ENCODE measurements at regions not wholly inside any gene's neighbourhood (a gene's known extent, or its start where the extent isn't known, plus 50 kb on each side); places are given as distances from the start of the nearest gene placed in this dataset.

- CTCF ChIA-PET: no interaction called here
- H3K4me3 Mint-ChIP-seq: no peak overlapping the region
- H3K4me1 Mint-ChIP-seq: no peaks in the 10 kb centered on the region
- no peak for DNase-seq
- peaks cover 15% of the 10 kb centered on the region for H3K27me3 Mint-ChIP-seq
- H3K9me3 Mint-ChIP-seq: no peaks in the 10 kb centered on the region
- no peak overlapping the region for H3K27ac Mint-ChIP-seq
- H3K36me3 Mint-ChIP-seq: no peaks in the 10 kb centered on the region
These were observed 135.5 kb upstream of the SORCS3 start for GRCh38 chr10:104505521-104506042.

- H3K4me3 Mint-ChIP-seq: no peak overlapping the region
- H3K9me3 Mint-ChIP-seq: no peaks in the 10 kb centered on the region
- H3K27ac Mint-ChIP-seq: no peak overlapping the region
- DNase-seq: no peak
- CTCF ChIA-PET: no interaction called here
- no peaks in the 10 kb centered on the region for H3K36me3 Mint-ChIP-seq
- no peaks in the 10 kb centered on the region for H3K4me1 Mint-ChIP-seq
- peaks cover 5% of the 10 kb centered on the region for H3K27me3 Mint-ChIP-seq
These were observed 131.1 kb upstream of the SORCS3 start for GRCh38 chr10:104509981-104510380.

GRCh38 chr10:104510644-104511043 lies 130.4 kb upstream of the SORCS3 start:
- Mint-ChIP-seq H3K4me3 (no peak overlapping the region), H3K27me3 (peaks cover 5% of the 10 kb centered on the region), H3K27ac (no peak overlapping the region), H3K9me3 (no peaks in the 10 kb centered on the region), H3K36me3 (no peaks in the 10 kb centered on the region), H3K4me1 (no peaks in the 10 kb centered on the region)
- no peak for DNase-seq
- CTCF ChIA-PET: no interaction called here

DNA sequence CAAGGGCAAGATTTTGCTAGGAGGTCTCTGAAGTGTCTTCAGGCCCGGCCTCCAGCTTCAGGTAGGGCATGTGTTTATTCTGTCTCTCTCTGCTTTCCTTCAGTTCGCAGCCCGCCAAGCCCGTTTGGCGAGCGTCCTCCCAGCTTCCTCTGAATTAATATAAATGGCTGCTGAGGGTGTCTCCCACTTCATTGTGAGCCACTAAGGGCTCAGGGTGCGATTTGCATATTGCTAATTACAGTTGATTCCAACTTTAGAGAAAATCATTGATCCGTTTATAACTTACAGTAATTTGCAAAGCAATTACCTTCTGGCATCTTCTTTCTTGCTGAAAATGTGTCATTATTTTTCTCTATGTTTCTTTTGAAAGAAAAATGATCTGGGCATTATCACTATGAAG lies 128.3 kb upstream of the SORCS3 start:
- no peak for DNase-seq
- CTCF ChIA-PET: no interaction called here
- Mint-ChIP-seq H3K9me3 (no peaks in the 10 kb centered on the region), H3K27me3 (peaks cover 5% of the 10 kb centered on the region), H3K4me1 (no peaks in the 10 kb centered on the region), H3K27ac (no peak overlapping the region), H3K4me3 (no peak overlapping the region), H3K36me3 (no peaks in the 10 kb centered on the region)

DNA sequence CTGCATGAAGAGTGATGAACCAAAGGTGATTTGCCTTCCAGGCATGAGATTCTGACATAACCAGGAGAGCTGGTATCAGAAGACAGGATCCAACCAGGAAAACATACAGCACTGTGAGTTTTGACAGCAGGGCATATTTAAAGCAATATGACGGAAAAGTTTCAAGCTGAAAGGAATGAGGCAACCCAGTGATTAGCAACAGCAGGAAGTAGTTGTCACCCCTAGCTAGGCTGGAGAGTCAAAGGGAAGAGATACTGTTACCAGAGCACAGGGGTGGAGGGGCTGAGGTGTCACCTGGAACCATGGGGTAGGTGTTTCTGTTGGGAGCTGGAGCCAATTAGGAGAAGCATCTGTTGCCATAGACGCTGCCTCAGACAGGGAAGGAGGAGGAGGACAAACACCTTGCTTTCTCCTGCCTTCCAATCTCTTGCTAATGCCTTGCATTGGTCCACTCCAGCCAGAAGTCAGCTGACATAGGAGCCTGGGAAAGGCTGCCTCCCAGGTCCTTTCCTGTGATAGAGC lies 125.4 kb upstream of the SORCS3 start:
- CTCF ChIA-PET: interaction anchor here (0.6 kb wide), 1 partner anchor 770 kb away, joined by 4 read pairs; no protein-coding TSS in a partner anchor
- no peak overlapping the region for H3K4me3 Mint-ChIP-seq
- H3K9me3 Mint-ChIP-seq: no peaks in the 10 kb centered on the region
- no peaks in the 10 kb centered on the region for H3K4me1 Mint-ChIP-seq
- DNase-seq: no peak
- H3K36me3 Mint-ChIP-seq: no peaks in the 10 kb centered on the region
- no peak overlapping the region for H3K27ac Mint-ChIP-seq
- H3K27me3 Mint-ChIP-seq: peaks cover 4% of the 10 kb centered on the region

GRCh38 chr10:104516986-104517385 lies 124.1 kb upstream of the SORCS3 start:
- no peaks in the 10 kb centered on the region for H3K9me3 Mint-ChIP-seq
- no peak overlapping the region for H3K4me3 Mint-ChIP-seq
- H3K27me3 Mint-ChIP-seq: peaks cover 16% of the 10 kb centered on the region
- no peaks in the 10 kb centered on the region for H3K36me3 Mint-ChIP-seq
- H3K27ac Mint-ChIP-seq: no peak overlapping the region
- no peak for DNase-seq
- no peaks in the 10 kb centered on the region for H3K4me1 Mint-ChIP-seq
- CTCF ChIA-PET: no interaction called here

- peaks cover 22% of the 10 kb centered on the region for H3K27me3 Mint-ChIP-seq
- CTCF ChIA-PET: no interaction called here
- no peak for DNase-seq
- H3K27ac Mint-ChIP-seq: no peak overlapping the region
- no peaks in the 10 kb centered on the region for H3K36me3 Mint-ChIP-seq
- H3K4me1 Mint-ChIP-seq: no peaks in the 10 kb centered on the region
- H3K4me3 Mint-ChIP-seq: no peak overlapping the region
- H3K9me3 Mint-ChIP-seq: no peaks in the 10 kb centered on the region
These were observed 123.1 kb upstream of the SORCS3 start for GRCh38 chr10:104517946-104518345.

DNA sequence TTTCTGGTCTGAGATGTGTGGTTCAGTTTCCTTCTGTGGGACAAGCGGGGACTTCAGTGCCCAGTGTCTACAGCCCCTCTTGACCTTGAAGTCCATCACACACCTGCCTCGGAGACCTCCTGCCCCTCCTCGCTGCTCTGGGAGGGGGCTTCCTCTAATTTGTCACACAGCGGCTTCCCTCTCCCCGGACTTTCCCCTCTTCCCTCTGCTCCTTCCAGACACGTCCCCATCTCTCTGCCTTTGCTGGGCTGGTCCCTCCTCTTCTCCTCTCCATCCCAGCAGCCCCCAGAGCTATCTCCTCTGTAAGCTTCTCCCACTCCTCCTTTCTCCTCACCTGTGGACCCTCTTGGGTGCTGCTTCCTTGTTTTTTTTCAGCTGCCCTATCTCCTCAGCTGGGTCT lies 122.2 kb upstream of the SORCS3 start:
- no peak overlapping the region for H3K27ac Mint-ChIP-seq
- no peaks in the 10 kb centered on the region for H3K4me1 Mint-ChIP-seq
- H3K4me3 Mint-ChIP-seq: no peak overlapping the region
- CTCF ChIA-PET: no interaction called here
- H3K9me3 Mint-ChIP-seq: no peaks in the 10 kb centered on the region
- DNase-seq: no peak
- peaks cover 22% of the 10 kb centered on the region for H3K27me3 Mint-ChIP-seq
- no peaks in the 10 kb centered on the region for H3K36me3 Mint-ChIP-seq

DNA sequence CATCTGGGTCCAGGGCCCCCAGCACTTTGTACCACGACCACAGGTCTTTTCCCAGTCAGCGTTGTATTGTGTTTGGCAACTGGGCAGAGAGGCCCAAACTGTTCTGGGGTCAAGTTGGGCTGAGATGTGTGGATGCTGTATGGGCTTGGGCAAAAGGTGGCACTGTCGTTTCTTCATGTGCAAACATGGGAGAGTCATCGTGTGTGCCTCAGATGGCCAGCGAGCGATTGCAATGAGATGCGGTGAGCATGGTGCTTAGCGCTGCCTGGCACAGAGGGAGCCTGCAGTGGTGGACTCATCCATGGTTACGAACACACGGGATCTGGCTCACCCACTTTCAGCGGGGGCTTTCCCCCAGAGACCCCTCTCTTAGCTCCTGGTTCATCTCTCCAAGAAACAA lies 120.4 kb upstream of the SORCS3 start:
- Mint-ChIP-seq H3K4me3 (no peak overlapping the region), H3K4me1 (no peaks in the 10 kb centered on the region), H3K36me3 (no peaks in the 10 kb centered on the region), H3K27ac (no peak overlapping the region), H3K9me3 (no peaks in the 10 kb centered on the region), H3K27me3 (peaks cover 22% of the 10 kb centered on the region)
- CTCF ChIA-PET: no interaction called here
- DNase-seq: no peak

DNA sequence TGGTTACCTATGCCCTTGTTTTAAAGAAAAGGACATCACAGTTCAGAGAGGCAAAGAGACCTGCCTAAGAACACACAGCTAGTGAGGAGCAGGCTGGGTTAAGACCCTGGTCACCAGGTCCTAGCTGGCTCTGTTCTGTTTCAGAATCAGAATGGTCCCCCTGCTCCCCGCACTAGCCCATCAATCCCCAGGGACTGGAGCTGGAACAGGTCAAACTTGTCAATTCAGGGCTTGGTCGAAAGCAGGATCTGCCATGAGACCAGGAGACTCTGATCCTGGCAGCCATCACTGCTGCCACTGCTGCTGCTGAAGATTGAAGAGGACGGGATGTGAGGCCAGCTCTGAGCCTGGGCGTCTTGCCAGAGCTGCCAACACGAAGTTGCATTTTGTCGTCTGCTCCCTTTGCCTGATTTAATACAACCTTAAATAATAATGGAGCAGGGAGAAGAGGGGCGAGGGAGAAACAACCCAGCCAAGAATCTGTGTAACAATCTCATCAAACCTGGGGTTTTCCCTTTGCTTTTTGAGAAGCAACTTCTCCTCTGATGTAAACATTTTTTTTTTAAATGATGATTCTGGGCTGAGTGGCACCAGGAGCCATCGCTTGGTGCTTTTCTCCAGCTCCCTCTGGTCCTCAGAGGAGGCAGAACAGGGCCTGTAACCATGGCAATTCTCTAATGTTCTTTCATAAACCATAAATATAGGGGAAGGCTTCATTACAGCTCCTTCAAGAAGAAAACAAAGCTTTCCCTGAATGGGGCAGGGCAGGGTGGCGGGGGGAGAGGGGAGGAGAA lies 119.0 kb upstream of the SORCS3 start:
- H3K4me3 Mint-ChIP-seq: no peak overlapping the region
- CTCF ChIA-PET: no interaction called here
- H3K4me1 Mint-ChIP-seq: no peaks in the 10 kb centered on the region
- no peak for DNase-seq
- peaks cover 19% of the 10 kb centered on the region for H3K27me3 Mint-ChIP-seq
- no peaks in the 10 kb centered on the region for H3K9me3 Mint-ChIP-seq
- H3K36me3 Mint-ChIP-seq: no peaks in the 10 kb centered on the region
- no peak overlapping the region for H3K27ac Mint-ChIP-seq

DNA sequence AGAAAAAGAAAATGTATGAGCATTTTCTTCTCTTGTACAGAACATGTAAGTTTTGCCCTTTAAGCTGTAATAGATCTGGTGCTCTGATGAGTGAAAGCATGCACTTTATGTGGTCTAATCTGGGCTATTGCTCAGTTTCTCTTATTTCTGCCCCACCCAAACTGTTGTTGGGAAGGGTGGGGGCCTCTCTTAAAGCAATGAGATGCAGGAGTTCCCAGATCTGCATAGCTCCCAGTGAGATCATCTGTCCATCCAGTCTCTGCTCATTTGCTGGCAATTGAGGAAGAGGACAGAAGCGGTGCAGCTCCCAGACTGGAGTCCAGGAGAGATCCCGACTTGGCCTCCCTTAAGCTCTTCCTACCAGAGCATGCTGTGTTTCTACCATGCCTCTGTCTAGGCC lies 114.9 kb upstream of the SORCS3 start:
- Mint-ChIP-seq H3K4me1 (no peaks in the 10 kb centered on the region), H3K4me3 (no peak overlapping the region), H3K9me3 (no peaks in the 10 kb centered on the region), H3K36me3 (no peaks in the 10 kb centered on the region), H3K27ac (no peak overlapping the region), H3K27me3 (peaks cover 14% of the 10 kb centered on the region)
- CTCF ChIA-PET: interaction anchor here (0.6 kb wide), 1 partner anchor 112 kb away, joined by 3 read pairs; no protein-coding TSS in a partner anchor
- no peak for DNase-seq

DNA sequence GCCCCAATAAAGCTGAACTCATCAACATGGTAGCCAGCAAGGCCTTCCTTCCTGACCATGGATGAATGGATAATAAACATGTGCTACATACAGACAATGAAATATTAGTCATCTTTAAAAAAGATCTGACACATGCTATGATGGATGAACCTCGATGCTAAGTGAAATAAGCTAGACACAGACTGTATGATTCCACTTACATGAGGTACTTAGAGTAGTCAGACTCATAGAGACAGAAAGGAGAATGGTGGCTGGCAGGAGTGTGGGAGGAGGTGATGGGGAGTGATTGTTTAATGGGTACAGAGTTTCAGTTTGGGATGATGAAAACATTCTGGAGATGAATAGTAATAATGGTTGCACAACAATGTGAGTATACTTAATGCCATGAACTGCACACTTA lies 114.1 kb upstream of the SORCS3 start:
- no peaks in the 10 kb centered on the region for H3K36me3 Mint-ChIP-seq

GRCh38 chr10:104540181-104540580 lies 100.9 kb upstream of the SORCS3 start:
- H3K27ac Mint-ChIP-seq: no peak overlapping the region

More for the DNA sequence above, 114.1 kb upstream of the SORCS3 start:
- DNase-seq: no peak
- CTCF ChIA-PET: no interaction called here
- Mint-ChIP-seq H3K4me3 (no peak overlapping the region), H3K9me3 (no peaks in the 10 kb centered on the region), H3K27me3 (peaks cover 6% of the 10 kb centered on the region), H3K4me1 (no peaks in the 10 kb centered on the region), H3K27ac (no peak overlapping the region)

DNA sequence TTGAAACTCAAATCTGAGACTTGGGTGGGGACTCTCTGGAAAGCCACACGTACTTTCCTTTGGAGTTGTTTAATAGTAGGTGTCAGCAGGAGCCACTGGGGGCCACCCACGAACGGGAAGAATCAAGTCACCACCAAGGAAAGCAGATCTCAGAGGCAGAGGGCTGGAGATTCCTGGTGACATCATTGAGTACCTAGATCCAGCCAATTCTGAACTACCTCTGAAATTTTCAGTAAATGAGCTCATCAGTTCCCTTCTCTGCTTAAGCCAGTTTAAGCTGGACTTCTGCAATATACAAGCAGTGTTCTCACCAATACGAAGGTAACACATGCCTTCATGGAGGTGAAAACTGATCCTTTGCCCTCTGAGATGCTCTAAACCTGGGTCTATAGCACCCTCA lies 99.3 kb upstream of the SORCS3 start:
- no peaks in the 10 kb centered on the region for H3K4me1 Mint-ChIP-seq
- peaks cover 3% of the 10 kb centered on the region for H3K27me3 Mint-ChIP-seq
- no peaks in the 10 kb centered on the region for H3K36me3 Mint-ChIP-seq
- CTCF ChIA-PET: no interaction called here
- H3K9me3 Mint-ChIP-seq: no peaks in the 10 kb centered on the region
- H3K4me3 Mint-ChIP-seq: no peak overlapping the region
- H3K27ac Mint-ChIP-seq: no peak overlapping the region
- no peak for DNase-seq

More at GRCh38 chr10:104540181-104540580, 100.9 kb upstream of the SORCS3 start:
- Mint-ChIP-seq H3K27me3 (no peaks in the 10 kb centered on the region), H3K4me1 (no peaks in the 10 kb centered on the region), H3K9me3 (no peaks in the 10 kb centered on the region), H3K36me3 (no peaks in the 10 kb centered on the region), H3K4me3 (no peak overlapping the region)
- no peak for DNase-seq
- CTCF ChIA-PET: no interaction called here

DNA sequence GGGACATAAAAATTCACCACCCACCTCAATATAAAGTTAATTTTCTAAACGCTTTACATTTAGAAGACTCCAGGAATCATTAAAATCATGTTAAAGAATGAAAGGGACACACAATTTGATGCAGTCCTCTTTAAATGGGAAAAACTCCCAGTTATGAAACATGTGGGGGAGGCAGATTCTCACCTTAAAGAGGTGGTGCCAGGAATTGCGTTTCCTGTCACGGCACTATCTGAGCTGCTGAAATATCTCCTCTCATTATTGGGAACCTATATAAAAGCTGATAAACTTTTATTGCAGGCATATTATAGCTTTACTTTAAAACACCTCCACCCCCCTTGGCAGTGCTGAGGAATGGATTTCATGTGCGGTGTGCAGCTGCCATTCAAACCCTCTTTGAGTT lies 94.8 kb upstream of the SORCS3 start:
- H3K4me1 Mint-ChIP-seq: no peaks in the 10 kb centered on the region
- no peaks in the 10 kb centered on the region for H3K9me3 Mint-ChIP-seq
- H3K4me3 Mint-ChIP-seq: no peak overlapping the region
- no peak overlapping the region for H3K27ac Mint-ChIP-seq
- CTCF ChIA-PET: no interaction called here
- no peaks in the 10 kb centered on the region for H3K36me3 Mint-ChIP-seq
- no peak for DNase-seq
- peaks cover 7% of the 10 kb centered on the region for H3K27me3 Mint-ChIP-seq

All from activated naive CD4-positive, alpha-beta T cell treated with anti-CD3 and anti-CD28 coated beads, Interleukin-2, amount 10 ng/mL, durations not matched to agents 7 days and 5 days (primary cell).